Activated naive CD8-positive, alpha-beta T cell (primary cell): ENCODE measurements at regions not wholly inside any gene's neighbourhood (a gene's known extent, or its start where the extent isn't known, plus 50 kb on each side); places are given as distances from the start of the nearest gene placed in this dataset.
"Not testable (repeated sequence)": the region's sequence is repeated elsewhere in the genome, so short reads cannot be mapped to it uniquely, and the experiment has no call there.

Source experiments
- H3K27ac Mint-ChIP-seq: one replicate; pipeline ENCODE4 v1.8.0; 2021; ENCODE audit warnings: mixed read lengths
- H3K27me3 Mint-ChIP-seq: one replicate; pipeline ENCODE4 v1.8.0; 2021; ENCODE audit warnings: mixed read lengths
- H3K36me3 Mint-ChIP-seq: one replicate; pipeline ENCODE4 v1.8.0; 2021; ENCODE audit warnings: mixed read lengths
- H3K4me1 Mint-ChIP-seq: one replicate; pipeline ENCODE4 v1.8.0; 2021; ENCODE audit warnings: low read depth, mixed read lengths
- H3K4me3 Mint-ChIP-seq: one replicate; pipeline ENCODE4 v1.8.0; 2021; ENCODE audit warnings: mild to moderate bottlenecking, mixed read lengths
- H3K9me3 Mint-ChIP-seq: one replicate; pipeline ENCODE4 v1.8.0; 2021; ENCODE audit warnings: low read depth, mixed read lengths

DNA sequence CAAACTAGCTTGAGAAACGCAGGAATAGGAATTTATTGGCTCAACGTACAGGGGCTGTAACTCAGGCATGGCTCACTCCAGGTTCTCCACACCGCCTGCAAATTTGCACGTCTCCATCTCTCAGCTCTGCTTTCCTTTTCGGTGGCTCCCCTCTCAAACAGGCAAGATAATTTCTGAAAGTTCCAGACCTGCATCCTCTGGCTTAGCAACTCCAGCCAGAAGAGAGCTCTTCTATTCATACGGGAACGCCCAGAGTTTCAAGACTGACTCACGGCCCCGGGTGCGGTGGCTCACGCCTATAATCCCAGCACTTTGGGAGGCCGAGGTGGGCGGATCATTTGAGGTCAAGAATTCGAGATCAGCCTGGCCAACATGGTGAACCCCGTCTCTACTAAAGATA is 139.7 kb upstream of the BNIP2 start:
- Mint-ChIP-seq H3K27me3 (no peaks in the 10 kb centered on the region), H3K4me3 (no peak overlapping the region), H3K9me3 (no peaks in the 10 kb centered on the region), H3K4me1 (peaks cover under 1% of the 10 kb centered on the region), H3K36me3 (peaks cover 2% of the 10 kb centered on the region), H3K27ac (no peak overlapping the region)

DNA sequence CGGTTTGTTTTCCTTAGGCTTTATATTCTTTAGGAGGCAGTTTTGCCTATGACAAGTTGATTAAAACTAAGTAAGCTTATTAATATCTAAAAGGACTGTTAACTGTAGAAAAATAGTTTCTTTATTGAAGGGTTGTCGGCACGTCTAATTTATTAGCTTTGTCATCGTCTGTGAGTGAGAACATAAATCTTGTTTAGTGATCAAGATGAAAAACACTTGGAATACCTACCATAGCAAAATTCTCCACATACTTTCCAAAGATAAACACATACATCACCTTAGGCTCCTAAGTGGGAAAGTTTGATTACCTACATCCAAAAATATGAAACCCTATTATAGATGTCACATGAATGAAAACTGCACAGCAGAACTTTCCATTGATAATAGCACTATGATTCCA is 139.1 kb upstream of the BNIP2 start:
- H3K27ac Mint-ChIP-seq: no peak overlapping the region
- H3K9me3 Mint-ChIP-seq: peaks cover 2% of the 10 kb centered on the region
- peaks cover 2% of the 10 kb centered on the region for H3K36me3 Mint-ChIP-seq
- no peaks in the 10 kb centered on the region for H3K4me1 Mint-ChIP-seq
- no peaks in the 10 kb centered on the region for H3K27me3 Mint-ChIP-seq
- no peak overlapping the region for H3K4me3 Mint-ChIP-seq

DNA sequence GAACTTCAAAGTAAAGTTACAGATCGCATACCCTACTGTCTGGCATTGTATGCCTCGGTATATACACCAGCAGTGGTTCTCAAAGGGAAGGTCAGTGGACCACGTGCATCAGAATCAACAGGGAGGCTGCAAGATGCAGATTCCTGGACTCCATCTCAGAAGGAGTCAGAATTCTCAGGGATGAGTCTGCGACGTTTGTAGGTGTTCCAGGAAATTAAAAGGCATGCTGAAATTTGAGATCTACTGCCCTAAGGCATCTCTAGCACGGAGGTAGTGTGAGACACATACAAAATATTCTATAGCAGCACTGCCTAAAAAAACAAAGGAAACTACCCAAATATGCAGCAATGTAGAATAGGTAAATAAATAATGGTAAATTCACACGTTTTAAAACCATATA is 136.8 kb upstream of the BNIP2 start:
- H3K27me3 Mint-ChIP-seq: no peaks in the 10 kb centered on the region
- H3K4me3 Mint-ChIP-seq: no peak overlapping the region
- peaks cover 4% of the 10 kb centered on the region for H3K9me3 Mint-ChIP-seq
- no peak overlapping the region for H3K27ac Mint-ChIP-seq
- no peaks in the 10 kb centered on the region for H3K36me3 Mint-ChIP-seq
- H3K4me1 Mint-ChIP-seq: no peaks in the 10 kb centered on the region

DNA sequence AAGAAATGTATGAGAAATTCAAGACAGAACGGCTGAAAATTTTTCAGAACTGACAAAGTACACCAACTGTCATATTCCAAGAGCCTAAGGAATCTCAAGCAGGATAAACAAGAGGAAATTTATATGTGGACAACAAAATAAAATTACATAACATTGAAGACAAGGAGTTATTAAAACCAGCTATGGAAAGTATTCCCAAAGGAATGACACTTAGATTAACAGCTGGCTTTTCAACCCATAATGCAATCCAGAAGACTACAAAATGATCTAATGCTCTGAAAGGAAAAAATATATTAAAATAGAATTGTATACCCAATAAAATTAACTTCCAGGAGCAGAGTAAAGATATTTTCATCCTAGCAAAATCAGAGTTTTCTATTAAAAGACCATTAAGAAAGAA is 132.2 kb upstream of the BNIP2 start:
- Mint-ChIP-seq H3K27ac (no peak overlapping the region), H3K9me3 (peaks cover 4% of the 10 kb centered on the region), H3K36me3 (peaks cover 2% of the 10 kb centered on the region), H3K27me3 (no peaks in the 10 kb centered on the region), H3K4me3 (no peak overlapping the region), H3K4me1 (peaks cover 2% of the 10 kb centered on the region)

DNA sequence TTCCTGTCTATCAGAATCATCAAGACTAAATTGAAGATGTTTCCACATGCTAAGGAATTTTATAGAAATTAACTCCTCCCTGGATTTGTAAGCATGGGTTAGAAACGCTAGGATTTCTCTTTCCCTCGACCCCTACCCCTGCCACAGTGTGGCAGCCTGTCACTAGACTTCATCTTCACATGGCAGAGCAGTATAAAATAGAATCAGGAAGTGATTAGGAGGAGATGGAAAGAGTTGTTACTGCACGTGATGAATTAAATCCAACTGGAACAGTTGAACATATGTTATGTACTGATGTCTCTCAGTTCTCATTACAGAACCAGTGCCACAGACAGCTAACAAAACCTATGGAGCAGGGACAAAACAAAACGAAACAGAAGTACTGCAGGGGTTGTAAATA is 130.0 kb upstream of the BNIP2 start:
- Mint-ChIP-seq H3K9me3 (peaks cover 4% of the 10 kb centered on the region), H3K4me3 (no peak overlapping the region), H3K27me3 (no peaks in the 10 kb centered on the region), H3K4me1 (peaks cover 15% of the 10 kb centered on the region), H3K27ac (no peak overlapping the region), H3K36me3 (peaks cover 2% of the 10 kb centered on the region)

DNA sequence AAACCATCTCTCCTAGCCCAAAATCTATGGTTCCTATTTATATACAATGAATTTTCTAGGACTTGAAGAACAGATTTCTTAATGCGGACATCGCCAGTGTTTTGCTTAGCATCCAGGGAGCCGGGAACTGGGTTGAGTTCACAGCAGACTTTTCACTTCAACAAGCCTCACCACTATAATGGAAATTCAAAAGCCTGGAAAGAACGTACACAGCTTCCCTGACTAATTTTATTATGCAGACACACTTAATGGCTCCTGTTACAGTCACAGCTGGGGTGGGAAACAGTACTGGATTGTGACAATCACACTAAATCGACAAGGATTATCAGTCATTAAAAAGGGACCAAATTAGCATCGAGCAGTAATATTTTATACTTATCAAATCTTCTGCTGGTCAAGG is 129.2 kb upstream of the BNIP2 start:
- Mint-ChIP-seq H3K27ac (no peak overlapping the region), H3K4me1 (peaks cover 21% of the 10 kb centered on the region), H3K36me3 (peaks cover 2% of the 10 kb centered on the region), H3K27me3 (no peaks in the 10 kb centered on the region), H3K9me3 (peaks cover 3% of the 10 kb centered on the region), H3K4me3 (no peak overlapping the region)

DNA sequence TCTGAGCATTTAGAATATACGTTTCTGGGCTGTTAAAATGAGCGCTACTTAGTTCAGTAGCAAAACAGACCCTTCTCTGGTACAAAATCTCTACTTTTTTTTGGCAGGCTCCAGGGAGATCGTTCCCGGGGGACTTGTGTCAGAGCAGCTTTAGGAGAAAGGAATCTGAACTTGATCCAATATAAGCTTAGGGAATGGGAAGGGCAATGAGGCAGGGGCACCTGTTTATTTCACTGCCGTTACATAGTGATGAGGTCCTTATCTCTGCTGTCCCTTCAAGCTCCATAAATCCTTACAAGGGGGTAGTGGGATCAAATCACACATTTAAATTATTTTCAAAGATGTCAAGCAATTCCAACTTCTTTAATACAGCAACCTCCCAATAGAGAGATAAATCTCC is 128.7 kb upstream of the BNIP2 start:
- no peaks in the 10 kb centered on the region for H3K9me3 Mint-ChIP-seq
- H3K27ac Mint-ChIP-seq: no peak overlapping the region

DNA sequence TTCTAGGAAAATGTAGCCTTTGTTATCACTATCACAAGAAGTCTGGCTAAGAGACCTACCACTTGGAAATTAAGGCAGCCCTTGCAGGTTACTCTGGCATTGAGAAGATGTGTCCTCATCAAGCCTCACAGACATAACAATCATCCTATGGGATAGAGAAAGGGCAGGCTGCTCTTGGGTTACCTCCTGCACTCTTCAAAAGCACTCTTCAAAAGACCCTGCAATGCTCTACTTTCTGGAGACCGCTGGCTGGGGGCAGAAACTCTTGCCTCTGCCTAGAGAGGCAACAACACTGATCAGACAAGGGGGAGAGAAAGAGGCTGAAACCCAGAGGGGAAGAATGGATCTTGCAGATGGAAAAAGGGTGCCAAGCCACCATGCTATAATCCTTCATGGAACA is 127.9 kb upstream of the BNIP2 start:
- Mint-ChIP-seq H3K27me3 (no peaks in the 10 kb centered on the region), H3K36me3 (peaks cover 2% of the 10 kb centered on the region), H3K9me3 (no peaks in the 10 kb centered on the region), H3K4me1 (peaks cover 33% of the 10 kb centered on the region), H3K27ac (no peak overlapping the region), H3K4me3 (no peak overlapping the region)

More for the DNA sequence above, 128.7 kb upstream of the BNIP2 start:
- Mint-ChIP-seq H3K4me1 (peaks cover 26% of the 10 kb centered on the region), H3K4me3 (no peak overlapping the region), H3K27me3 (no peaks in the 10 kb centered on the region), H3K36me3 (peaks cover 2% of the 10 kb centered on the region)

DNA sequence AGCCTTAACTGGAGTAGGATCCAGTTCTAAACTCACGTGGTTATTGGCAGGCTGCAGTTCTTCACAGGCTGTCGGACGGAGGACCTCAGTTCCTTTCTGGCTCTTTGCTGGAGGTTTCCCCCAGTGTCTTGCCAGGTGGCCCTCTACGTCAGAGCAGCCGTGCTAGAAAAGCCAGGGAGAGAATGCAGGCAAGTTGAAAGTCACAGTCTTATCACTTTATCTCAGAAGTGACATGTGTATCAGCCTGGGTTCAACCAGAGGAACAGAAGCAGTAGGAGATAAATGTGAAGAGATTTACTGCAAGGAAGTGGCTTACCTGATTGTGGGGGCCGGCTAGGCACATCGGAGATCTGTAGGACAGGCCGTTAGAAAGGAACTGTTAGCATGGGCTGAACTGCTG is 125.3 kb upstream of the BNIP2 start:
- H3K27me3 Mint-ChIP-seq: no peaks in the 10 kb centered on the region
- H3K27ac Mint-ChIP-seq: peak overlapping the region; percentile 85
- peaks cover 31% of the 10 kb centered on the region for H3K4me1 Mint-ChIP-seq

DNA sequence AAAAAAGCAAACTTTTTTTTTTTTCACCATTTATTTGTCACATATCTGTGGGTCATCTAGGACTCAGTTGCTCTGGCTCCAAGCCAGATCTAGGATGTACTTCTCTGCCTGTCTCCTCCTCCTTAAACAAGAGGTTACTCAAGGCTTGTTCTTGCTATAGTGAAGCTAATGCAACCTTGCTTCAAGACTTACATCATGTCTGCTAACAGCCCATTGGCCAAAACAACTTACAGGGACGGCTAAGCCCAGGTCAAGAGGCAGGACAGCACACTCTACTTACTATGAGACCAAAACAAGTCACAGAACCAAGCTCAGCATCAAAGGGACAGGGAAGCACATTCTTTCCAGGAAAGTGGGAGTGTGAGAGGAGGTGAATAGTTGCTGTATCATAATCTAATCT is 123.8 kb upstream of the BNIP2 start:
- H3K27me3 Mint-ChIP-seq: no peaks in the 10 kb centered on the region
- H3K9me3 Mint-ChIP-seq: no peaks in the 10 kb centered on the region
- H3K4me1 Mint-ChIP-seq: peaks cover 31% of the 10 kb centered on the region
- no peaks in the 10 kb centered on the region for H3K36me3 Mint-ChIP-seq
- H3K4me3 Mint-ChIP-seq: no peak overlapping the region
- no peak overlapping the region for H3K27ac Mint-ChIP-seq

More for the DNA sequence above, 125.3 kb upstream of the BNIP2 start:
- peak overlapping the region; percentile 62 for H3K4me3 Mint-ChIP-seq
- no peaks in the 10 kb centered on the region for H3K9me3 Mint-ChIP-seq
- H3K36me3 Mint-ChIP-seq: no peaks in the 10 kb centered on the region

DNA sequence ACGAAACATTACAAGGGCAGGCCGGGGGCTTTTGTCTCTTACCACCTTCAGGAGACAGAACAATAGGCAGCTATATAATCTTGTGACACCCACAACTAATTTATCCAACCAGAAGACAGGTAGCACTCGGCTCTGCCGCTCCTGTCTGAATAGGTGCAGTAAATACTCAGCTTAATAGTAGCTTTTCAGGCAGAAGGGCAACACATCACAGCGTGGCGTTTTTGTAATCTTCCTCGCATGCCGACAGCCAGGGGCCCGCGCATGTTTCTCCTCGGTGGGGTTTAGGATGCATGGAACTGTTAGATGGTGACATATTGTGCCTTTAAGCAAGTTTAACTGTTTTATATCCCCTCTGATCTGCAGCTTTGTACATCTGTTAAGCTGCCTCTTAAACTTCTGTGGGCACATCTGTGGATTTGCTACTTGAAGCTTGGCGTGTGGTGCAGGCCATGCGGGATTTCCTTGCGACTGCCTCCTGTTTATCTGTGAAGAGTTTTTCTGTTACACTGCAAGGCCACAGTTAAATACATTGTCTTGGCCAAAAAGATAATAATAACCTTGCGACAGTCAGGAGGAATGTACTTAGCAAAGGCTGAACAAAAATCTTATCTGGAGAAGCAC is 123.2 kb upstream of the BNIP2 start:
- H3K4me3 Mint-ChIP-seq: no peak overlapping the region
- H3K9me3 Mint-ChIP-seq: no peaks in the 10 kb centered on the region
- H3K27ac Mint-ChIP-seq: no peak overlapping the region
- H3K27me3 Mint-ChIP-seq: no peaks in the 10 kb centered on the region
- H3K36me3 Mint-ChIP-seq: no peaks in the 10 kb centered on the region
- H3K4me1 Mint-ChIP-seq: peaks cover 31% of the 10 kb centered on the region

DNA sequence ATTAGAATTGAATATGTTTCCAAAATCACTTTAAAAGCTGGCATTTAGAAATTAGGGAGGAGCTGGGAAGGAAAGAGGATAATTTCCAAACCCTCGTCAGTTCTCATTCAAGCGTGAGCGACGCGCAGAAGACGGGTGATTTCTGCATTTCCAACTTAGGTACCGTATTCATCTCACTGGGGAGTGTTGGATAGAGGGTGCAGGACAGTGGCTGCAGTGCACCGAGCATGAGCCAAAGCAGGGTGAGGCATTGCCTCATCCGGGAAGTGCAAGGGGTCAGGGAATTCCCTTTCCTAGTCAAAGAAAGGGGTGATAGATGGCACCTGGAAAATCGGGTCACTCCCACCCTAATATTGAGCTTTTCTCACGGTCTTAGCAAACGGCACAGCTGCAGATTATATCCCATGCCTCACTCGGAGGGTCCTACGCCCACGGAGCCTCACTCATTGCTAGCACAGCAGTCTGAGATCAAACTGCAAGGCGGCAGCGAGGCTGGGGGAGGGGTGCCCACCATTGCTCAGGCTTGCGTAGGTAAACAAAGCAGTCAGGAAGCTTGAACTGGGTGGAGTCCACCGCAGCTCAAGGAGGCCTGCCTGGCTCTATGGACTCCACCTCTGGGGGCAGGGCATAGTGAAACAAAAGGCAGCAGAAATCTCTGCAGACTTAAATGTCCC is 114.3 kb upstream of the BNIP2 start:
- not testable (repeated sequence) for H3K36me3 Mint-ChIP-seq, H3K27me3 Mint-ChIP-seq, H3K9me3 Mint-ChIP-seq
- Mint-ChIP-seq H3K27ac (peak overlapping the region; percentile 82), H3K4me3 (peak overlapping the region; percentile 77), H3K4me1 (peaks cover 55% of the 10 kb centered on the region)

DNA sequence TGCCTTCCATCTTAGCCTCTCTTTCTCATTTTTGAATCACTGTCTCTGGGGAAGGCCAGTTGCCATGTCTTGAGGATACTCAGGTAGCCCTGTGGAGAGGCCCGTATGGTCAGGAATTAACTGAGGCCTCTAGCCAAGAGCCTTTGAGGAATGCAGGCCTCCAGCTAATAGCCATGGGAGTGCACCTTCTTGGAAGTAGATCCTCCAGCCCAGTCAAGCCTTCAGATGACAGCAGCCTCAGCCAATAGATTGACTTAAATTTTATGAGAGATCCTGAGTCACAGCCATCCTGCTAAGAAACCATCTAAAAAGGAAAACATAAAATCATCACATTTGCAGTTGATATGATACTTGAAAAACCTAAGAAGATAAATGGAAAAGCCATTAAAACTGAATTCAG is 112.5 kb upstream of the BNIP2 start:
- H3K4me3 Mint-ChIP-seq: no peak overlapping the region
- H3K36me3 Mint-ChIP-seq: peaks cover 7% of the 10 kb centered on the region
- H3K27ac Mint-ChIP-seq: peak overlapping the region; percentile 69
- no peaks in the 10 kb centered on the region for H3K27me3 Mint-ChIP-seq
- H3K4me1 Mint-ChIP-seq: peaks cover 72% of the 10 kb centered on the region
- H3K9me3 Mint-ChIP-seq: no peaks in the 10 kb centered on the region

DNA sequence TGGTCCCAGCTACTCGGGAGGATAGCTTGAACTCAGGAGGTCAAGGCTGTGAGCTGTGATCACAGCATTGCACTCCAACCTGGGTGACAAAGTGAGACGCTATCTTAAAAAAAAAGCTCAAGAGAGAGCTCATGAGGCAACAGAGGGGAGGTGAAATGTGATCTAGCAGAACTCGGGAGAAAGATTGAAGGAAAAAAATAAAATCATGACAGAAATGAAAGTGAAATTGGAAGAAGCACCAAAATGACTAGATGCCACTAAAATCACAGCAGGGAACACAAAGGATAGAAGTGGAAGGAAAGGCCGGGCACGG is 109.4 kb upstream of the BNIP2 start:
- peaks cover 4% of the 10 kb centered on the region for H3K36me3 Mint-ChIP-seq
- peak overlapping the region; percentile 70 for H3K27ac Mint-ChIP-seq
- no peaks in the 10 kb centered on the region for H3K9me3 Mint-ChIP-seq
- peaks cover 84% of the 10 kb centered on the region for H3K4me1 Mint-ChIP-seq
- peak overlapping the region; percentile 58 for H3K4me3 Mint-ChIP-seq
- H3K27me3 Mint-ChIP-seq: no peaks in the 10 kb centered on the region

DNA sequence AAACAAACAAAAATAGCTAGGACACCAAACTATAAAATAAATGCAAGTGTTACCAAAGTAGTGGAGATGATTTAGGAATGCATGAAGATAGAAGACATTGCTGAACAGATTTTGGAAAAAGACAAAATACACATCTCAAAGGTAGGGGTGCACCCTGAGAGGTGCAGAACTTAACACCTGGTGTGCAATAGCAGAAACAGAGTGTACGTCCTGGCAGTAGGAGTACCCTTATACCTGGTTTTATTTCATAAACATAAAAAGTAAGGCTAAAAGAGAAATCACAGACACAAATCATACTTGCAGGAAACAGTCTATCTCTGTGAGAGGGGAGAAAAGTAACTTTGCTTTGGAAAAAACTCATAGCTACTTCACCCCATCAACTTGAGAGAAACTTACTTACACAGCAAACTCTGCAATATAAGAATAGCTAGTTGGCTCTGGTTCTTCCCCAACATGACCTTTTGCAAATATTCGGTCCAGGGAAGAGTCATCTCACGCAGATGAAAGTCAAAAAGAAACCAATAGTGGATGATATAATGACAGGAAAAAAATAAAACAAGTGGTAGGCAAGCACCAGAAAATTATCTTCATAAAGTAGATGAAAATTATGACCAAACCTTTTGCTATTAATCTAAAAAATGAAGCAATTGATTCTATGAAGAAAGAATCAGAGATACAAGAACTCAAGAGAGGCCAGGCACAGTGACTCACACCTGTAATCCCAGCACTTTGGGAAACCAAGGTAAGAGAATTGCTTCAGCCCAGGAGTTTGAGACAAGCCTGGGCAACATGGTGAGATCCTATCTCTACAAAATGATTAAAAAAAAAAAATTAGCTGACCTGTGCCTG is 108.9 kb upstream of the BNIP2 start:
- peak overlapping the region; percentile 70 for H3K27ac Mint-ChIP-seq
- H3K9me3 Mint-ChIP-seq: no peaks in the 10 kb centered on the region
- H3K36me3 Mint-ChIP-seq: peaks cover 4% of the 10 kb centered on the region
- peak overlapping the region; percentile 64 for H3K4me3 Mint-ChIP-seq
- peaks cover 84% of the 10 kb centered on the region for H3K4me1 Mint-ChIP-seq
- no peaks in the 10 kb centered on the region for H3K27me3 Mint-ChIP-seq
